Sigmoid colon (tissue), 6 donors: ENCODE measurements at regions not wholly inside any gene's neighbourhood (a gene's known extent, or its start where the extent isn't known, plus 50 kb on each side); places are given as distances from the start of the nearest gene placed in this dataset.

Experiments used
- DNase-seq: peaks from one replicate; pipeline ENCODE4 v3.0.0-alpha.2; 2019
- H3K27ac ChIP-seq, 4 donors: fragments of 200-600 bp; sonication (generic); one replicate each; pipeline ENCODE4 v1.5.1; 2016 to 2019; ENCODE audit warnings: mild to moderate bottlenecking in 1 of 4
- H3K27me3 ChIP-seq, 3 donors: fragments of 200-600 bp; sonication (generic); one replicate each; pipeline ENCODE4 v1.5.1; 2019; ENCODE audit warnings: mild to moderate bottlenecking in 1 of 3
- H3K36me3 ChIP-seq, 4 donors: fragments of 200-600 bp; sonication (generic); one replicate each; pipeline ENCODE4 v1.5.1; 2016 to 2019
- H3K4me1 ChIP-seq, 4 donors: fragments of 200-600 bp; sonication (generic); one replicate each; pipeline ENCODE4 v1.5.1; 2017 to 2019
- H3K4me3 ChIP-seq, 4 donors: fragments of 200-600 bp; sonication (generic); one replicate each; pipeline ENCODE4 v1.5.1; 2017 to 2019; ENCODE audit warnings: mild to moderate bottlenecking in 2 of 4, moderate library complexity in 1 of 4
- H3K9me3 ChIP-seq, 4 donors: fragments of 200-600 bp in 3 of 4; sonication (generic) in 3 of 4; one replicate each; pipeline versions ENCODE4 v1.5.1 to v1.6.1; 2013 to 2019
- CTCF ChIP-seq, 4 experiments: fragments of 450-650 bp in 3 of 4; fragments of 200-600 bp in 1 of 4; IDR thresholded peaks; one replicate each; pipeline ENCODE4 v1.5.1; 2016 to 2019; ENCODE audit warnings: antibody characterized with exemption in 4 of 4, mild to moderate bottlenecking in 3 of 4, moderate library complexity in 2 of 4
- EP300 ChIP-seq, 4 donors: sonication (generic); formaldehyde crosslinking; IDR thresholded peaks; one replicate each; pipeline ENCODE4 v1.6.1; 2017; ENCODE audit warnings: antibody characterized with exemption in 4 of 4
- POLR2A ChIP-seq, 2 donors: fragments of 450-650 bp; IDR thresholded peaks; one replicate each; pipeline ENCODE4 v1.6.1; 2016; ENCODE audit warnings: antibody characterized with exemption in 2 of 2, mild to moderate bottlenecking in 2 of 2, moderate library complexity in 2 of 2
- POLR2AphosphoS5 ChIP-seq, 4 donors: sonication (generic); formaldehyde crosslinking; IDR thresholded peaks; one replicate each; pipeline ENCODE4 v1.6.1; 2017; ENCODE audit warnings: antibody characterized with exemption in 4 of 4
- WGBS, 2 donors: extraction: QIAGEN DNeasy Blood & Tissue Kit; methylation state at CpG; one replicate each; pipeline ENCODE4 v1.1.7; 2013; 5-methylcytosine and 5-hydroxymethylcytosine counted together
- intact Hi-C: fragments of 100-400 bp; cut with DNase I; formaldehyde crosslinking; loops from one replicate; pipeline ENCODE4 v1.15.1; 2023
- donor health status: healthy with polysubstance abuse.
- donor health status: healthy.

GRCh38 chr2:234632527-234633391 is 135.9 kb upstream of the ARL4C start:
- TF ChIP-seq CTCF (IDR thresholded peaks at IDR 0.05) (no peak), POLR2A (IDR thresholded peaks at IDR 0.05) (no peak), POLR2AphosphoS5 (IDR thresholded peaks at IDR 0.05) (no peak), EP300 (IDR thresholded peaks at IDR 0.05) (no peak)
- Histone ChIP-seq H3K4me3 (no peak overlapping the region), H3K27ac (no peak overlapping the region), H3K4me1 (peaks cover 0 to 17% (median 7%) of the 10 kb centered on the region in 4 donors), H3K27me3 (no peaks in the 10 kb centered on the region), H3K9me3 (no peaks in the 10 kb centered on the region), H3K36me3 (no peaks in the 10 kb centered on the region)
- intact Hi-C loops: no loop called here
- WGBS, 2 donors: 71 to 77% methylated on average over 12 of the region's 12 CpGs
- DNase-seq: no peak

GRCh38 chr2:234631646-234632514 is 135.0 kb upstream of the ARL4C start:
- Histone ChIP-seq H3K27ac (no peak overlapping the region), H3K4me3 (no peak overlapping the region), H3K9me3 (no peaks in the 10 kb centered on the region), H3K36me3 (no peaks in the 10 kb centered on the region), H3K27me3 (no peaks in the 10 kb centered on the region), H3K4me1 (peaks cover 0 to 17% (median 7%) of the 10 kb centered on the region in 4 donors)
- WGBS, 2 donors: 85% methylated on average over 13 of the region's 13 CpGs
- TF ChIP-seq POLR2A (IDR thresholded peaks at IDR 0.05): no peak
- TF ChIP-seq CTCF (IDR thresholded peaks at IDR 0.05): no peak
- TF ChIP-seq POLR2AphosphoS5 (IDR thresholded peaks at IDR 0.05): no peak
- no peak for TF ChIP-seq EP300 (IDR thresholded peaks at IDR 0.05)
- intact Hi-C loops: no loop called here
- DNase-seq: no peak

- Histone ChIP-seq H3K27ac (no peak overlapping the region), H3K36me3 (no peaks in the 10 kb centered on the region), H3K9me3 (no peaks in the 10 kb centered on the region), H3K4me1 (peaks cover 0 to 17% (median 7%) of the 10 kb centered on the region in 4 donors), H3K27me3 (no peaks in the 10 kb centered on the region), H3K4me3 (no peak overlapping the region)
- peak in 1 of 4 donors; percentile 22 for TF ChIP-seq POLR2AphosphoS5 (IDR thresholded peaks at IDR 0.05)
- TF ChIP-seq EP300 (IDR thresholded peaks at IDR 0.05): no peak
- 55 to 59% methylated on average over 6 of the region's 6 CpGs for WGBS, 2 donors
- intact Hi-C loops: no loop called here
- DNase-seq: no peak
Measured at GRCh38 chr2:234630801-234631261, 133.9 kb upstream of the ARL4C start.

- Histone ChIP-seq H3K27ac (no peak overlapping the region), H3K4me3 (no peak overlapping the region), H3K36me3 (no peaks in the 10 kb centered on the region), H3K4me1 (peaks cover 0 to 17% (median 7%) of the 10 kb centered on the region in 4 donors), H3K9me3 (no peaks in the 10 kb centered on the region), H3K27me3 (no peaks in the 10 kb centered on the region)
- TF ChIP-seq POLR2AphosphoS5 (IDR thresholded peaks at IDR 0.05) (no peak), POLR2A (IDR thresholded peaks at IDR 0.05) (no peak), EP300 (IDR thresholded peaks at IDR 0.05) (no peak), CTCF (IDR thresholded peaks at IDR 0.05) (no peak)
- WGBS, 2 donors: 74 to 78% methylated on average over 3 of the region's 3 CpGs
- intact Hi-C loops: no loop called here
- DNase-seq: no peak
Measured at GRCh38 chr2:234629596-234629995, 132.7 kb upstream of the ARL4C start.

GRCh38 chr2:234628953-234629352 is 132.1 kb upstream of the ARL4C start:
- DNase-seq: no peak
- WGBS, 2 donors: 88 to 91% methylated on average over 5 of the region's 5 CpGs
- intact Hi-C loops: no loop called here
- Histone ChIP-seq H3K4me1 (peaks cover 0 to 17% (median 7%) of the 10 kb centered on the region in 4 donors), H3K4me3 (no peak overlapping the region), H3K27me3 (no peaks in the 10 kb centered on the region), H3K36me3 (no peaks in the 10 kb centered on the region), H3K27ac (no peak overlapping the region), H3K9me3 (no peaks in the 10 kb centered on the region)
- TF ChIP-seq CTCF (IDR thresholded peaks at IDR 0.05) (no peak), EP300 (IDR thresholded peaks at IDR 0.05) (no peak), POLR2AphosphoS5 (IDR thresholded peaks at IDR 0.05) (no peak), POLR2A (IDR thresholded peaks at IDR 0.05) (no peak)
